CD4-positive, alpha-beta T cell treated with Interleukin-12 subunit alpha and Interleukin-12 subunit beta, for 1 hour (primary cell): ENCODE measurements at regions not wholly inside any gene's neighbourhood (a gene's known extent, or its start where the extent isn't known, plus 50 kb on each side); places are given as distances from the start of the nearest gene placed in this dataset.

Source experiments
- DNase-seq: peaks from one replicate; pipeline ENCODE4 v3.0.0-alpha.2; 2020

- no peak for DNase-seq
Measured at GRCh38 chr12:38139456-38139855, 177.1 kb upstream of the ALG10B start.

- DNase-seq = no peak
Measured at GRCh38 chr12:38141239-38141638, 175.3 kb upstream of the ALG10B start.

- DNase-seq = no peak
Measured at GRCh38 chr12:38141861-38142260, 174.7 kb upstream of the ALG10B start.

- DNase-seq = no peak
Measured at GRCh38 chr12:38142974-38143373, 173.6 kb upstream of the ALG10B start.

GRCh38 chr12:38144049-38144448 lies 172.5 kb upstream of the ALG10B start:
- no peak for DNase-seq

GRCh38 chr12:38144601-38145436 lies 171.8 kb upstream of the ALG10B start:
- no peak for DNase-seq

GRCh38 chr12:38149395-38150073 lies 167.0 kb upstream of the ALG10B start:
- no peak for DNase-seq

- DNase-seq = no peak
Measured at GRCh38 chr12:38151991-38152700, 164.4 kb upstream of the ALG10B start.

GRCh38 chr12:38152816-38153736 lies 163.5 kb upstream of the ALG10B start:
- no peak for DNase-seq

GRCh38 chr12:38153737-38154061 lies 162.9 kb upstream of the ALG10B start:
- DNase-seq = no peak

- DNase-seq = no peak
Measured at GRCh38 chr12:38154096-38155019, 162.2 kb upstream of the ALG10B start.

GRCh38 chr12:38155020-38155395 lies 161.6 kb upstream of the ALG10B start:
- DNase-seq = no peak

GRCh38 chr12:38155526-38156496 lies 160.8 kb upstream of the ALG10B start:
- no peak for DNase-seq

GRCh38 chr12:38156497-38157245 lies 159.9 kb upstream of the ALG10B start:
- no peak for DNase-seq

- DNase-seq = no peak
Measured at GRCh38 chr12:38157274-38157932, 159.2 kb upstream of the ALG10B start.

- DNase-seq = no peak
Measured at GRCh38 chr12:38157933-38158401, 158.6 kb upstream of the ALG10B start.

- DNase-seq = no peak
Measured at GRCh38 chr12:38158428-38159091, 158.0 kb upstream of the ALG10B start.

- no peak for DNase-seq
Measured at GRCh38 chr12:38159092-38159551, 157.5 kb upstream of the ALG10B start.
